CD14-positive monocyte (primary cell): ENCODE measurements at regions not wholly inside any gene's neighbourhood (a gene's known extent, or its start where the extent isn't known, plus 50 kb on each side); places are given as distances from the start of the nearest gene placed in this dataset.

Experiments used
- DNase-seq, 3 donors: peaks; one replicate each; pipeline ENCODE4 v3.0.0-alpha.2; 2011 to 2022
- H2AFZ ChIP-seq: 2 replicates; pipeline ENCODE4 v1.6.0; 2012; ENCODE audit warnings: mild to moderate bottlenecking, low read depth, low read length, inconsistent platforms; ENCODE audit not compliant: insufficient read depth, poor library complexity, severe bottlenecking
- H3K27ac ChIP-seq, 2 donors: 1 replicate in 1 of 2; 2 replicates in 1 of 2; pipeline ENCODE4 v1.5.1; 2012 to 2013; ENCODE audit warnings: low read length in 2 of 2, control low read depth in 1 of 2, inconsistent platforms in 1 of 2, low read depth in 1 of 2, mild to moderate bottlenecking in 1 of 2
- H3K27me3 ChIP-seq, 2 donors: one replicate each; pipeline versions ENCODE4 v1.6.0 to v1.6.1; 2011 to 2013; ENCODE audit warnings: low read length in 2 of 2; ENCODE audit not compliant: control insufficient read depth in 2 of 2, insufficient read depth in 2 of 2
- H3K36me3 ChIP-seq, 2 donors: replicated peaks in 1 of 2; 1 replicate in 1 of 2; 2 replicates in 1 of 2; pipeline versions ENCODE4 v1.5.1 to v1.6.1; 2012 to 2013; ENCODE audit warnings: low read length in 2 of 2, control low read depth in 1 of 2, inconsistent platforms in 1 of 2, mild to moderate bottlenecking in 1 of 2; ENCODE audit not compliant: insufficient read depth in 2 of 2, control insufficient read depth in 1 of 2
- H3K4me1 ChIP-seq, 2 donors: 1 replicate in 1 of 2; 2 replicates in 1 of 2; pipeline versions ENCODE4 v1.5.1 to v1.6.1; 2012 to 2013; ENCODE audit warnings: low read length in 2 of 2, control low read depth in 1 of 2, inconsistent platforms in 1 of 2, mild to moderate bottlenecking in 1 of 2, moderate library complexity in 1 of 2; ENCODE audit not compliant: insufficient read depth in 2 of 2, control insufficient read depth in 1 of 2
- H3K4me2 ChIP-seq: replicated peaks from 2 replicates; pipeline ENCODE3; 2012; ENCODE audit warnings: low read length, moderate library complexity, mild to moderate bottlenecking; ENCODE audit not compliant: poor library complexity, severe bottlenecking; ENCODE audit errors: extremely low read depth
- H3K4me3 ChIP-seq, 3 experiments: fragments of 200-600 bp in 1 of 3; sonication (generic) in 1 of 3; replicated peaks in 1 of 3; 1 replicate in 2 of 3; 2 replicates in 1 of 3; pipeline ENCODE4 v1.5.1; 2011 to 2013; ENCODE audit warnings: low read length in 3 of 3, mild to moderate bottlenecking in 3 of 3, control low read depth in 2 of 3, low read depth in 2 of 3, inconsistent platforms in 1 of 3, moderate library complexity in 1 of 3
- H3K79me2 ChIP-seq: 2 replicates; pipeline ENCODE4 v1.6.0; 2012; ENCODE audit warnings: mild to moderate bottlenecking, control low read depth, inconsistent platforms, low read length, moderate library complexity; ENCODE audit not compliant: insufficient read depth
- H3K9ac ChIP-seq: 2 replicates; pipeline ENCODE4 v1.6.0; 2017; ENCODE audit warnings: low read length, mild to moderate bottlenecking; ENCODE audit not compliant: insufficient read depth, poor library complexity, severe bottlenecking
- H3K9me3 ChIP-seq, 2 donors: replicated peaks in 1 of 2; 1 replicate in 1 of 2; 2 replicates in 1 of 2; pipeline versions ENCODE4 v1.5.1 to v1.6.1; 2012 to 2013; ENCODE audit warnings: low read length in 2 of 2, control low read depth in 1 of 2; ENCODE audit not compliant: control insufficient read depth in 1 of 2, insufficient read depth in 1 of 2
- H4K20me1 ChIP-seq: 2 replicates; pipeline ENCODE4 v1.6.0; 2012; ENCODE audit warnings: mild to moderate bottlenecking, low read length, control low read depth, moderate library complexity; ENCODE audit not compliant: insufficient read depth
- H3K27ac Mint-ChIP-seq, 7 donors: one replicate each; pipeline ENCODE4 v1.8.0; 2020; ENCODE audit warnings: mild to moderate bottlenecking in 7 of 7, mixed read lengths in 7 of 7, moderate library complexity in 6 of 7, inconsistent platforms in 2 of 7
- H3K27me3 Mint-ChIP-seq, 3 donors: one replicate each; pipeline ENCODE4 v1.8.0; 2021 to 2022; ENCODE audit warnings: low read depth in 3 of 3, mild to moderate bottlenecking in 3 of 3, mixed read lengths in 3 of 3, moderate library complexity in 3 of 3, inconsistent platforms in 1 of 3
- H3K36me3 Mint-ChIP-seq, 2 donors: one replicate each; pipeline ENCODE4 v1.8.0; 2020; ENCODE audit warnings: mixed read lengths in 2 of 2, inconsistent platforms in 1 of 2, mild to moderate bottlenecking in 1 of 2
- H3K4me1 Mint-ChIP-seq: one replicate; pipeline ENCODE4 v1.8.0; 2020; ENCODE audit warnings: mild to moderate bottlenecking, mixed read lengths
- H3K4me3 Mint-ChIP-seq, 2 donors: one replicate each; pipeline ENCODE4 v1.8.0; 2020; ENCODE audit warnings: mild to moderate bottlenecking in 2 of 2, mixed read lengths in 2 of 2, moderate library complexity in 1 of 2
- H3K9me3 Mint-ChIP-seq, 7 donors: one replicate each; pipeline ENCODE4 v1.8.0; 2020 to 2022; ENCODE audit warnings: mixed read lengths in 7 of 7, mild to moderate bottlenecking in 6 of 7, moderate library complexity in 6 of 7, inconsistent platforms in 2 of 7
- CTCF ChIP-seq: fragments of 200-600 bp; IDR thresholded peaks from one replicate; pipeline ENCODE4 v1.8.0; 2022; ENCODE audit warnings: antibody characterized with exemption, mild to moderate bottlenecking
- WGBS: methylation state at CpG from one replicate; pipeline ENCODE4 v1.1.5; 2013; ENCODE audit warnings: missing lambda C conversion rate; ENCODE audit not compliant: insufficient coverage; 5-methylcytosine and 5-hydroxymethylcytosine counted together
- intact Hi-C, 2 donors: fragments of 100-400 bp; cut with micrococcal nuclease; formaldehyde crosslinking; loops; one replicate each; pipeline versions ENCODE4 v1.15.0 to v1.15.1; 2023

DNA sequence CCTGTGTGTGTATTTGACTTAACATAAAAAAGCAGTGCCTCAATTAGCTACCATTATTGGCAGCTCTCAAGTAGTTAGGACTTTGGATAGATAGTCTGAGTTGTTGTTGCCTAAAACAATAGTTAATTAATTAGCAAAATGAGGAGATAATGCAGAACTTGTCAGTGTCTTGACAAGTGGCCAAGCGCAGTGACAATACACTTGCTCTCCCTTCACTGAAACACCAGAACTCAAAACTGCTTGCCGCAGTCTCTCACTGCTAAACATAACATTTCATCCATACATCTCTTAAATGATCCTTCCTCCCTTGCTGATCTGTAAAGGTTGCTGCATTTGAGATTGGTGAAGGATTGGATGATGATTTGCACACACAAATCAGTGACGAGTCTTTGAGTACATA is 61.7 kb downstream of the ARHGAP35 start:
- H3K36me3 Mint-ChIP-seq = peaks cover 48 to 71% of the 10 kb centered on the region in 2 donors
- H3K4me1 Mint-ChIP-seq = peaks cover 21% of the 10 kb centered on the region

GRCh38 chr19:46924874-46925547 is 64.2 kb downstream of the ARHGAP35 start:
- H3K9me3 ChIP-seq = no peaks in the 10 kb centered on the region
- WGBS = 47% methylated on average over 3 of the region's 8 CpGs
- H3K4me3 ChIP-seq = no peak overlapping the region
- peaks cover 38% of the 10 kb centered on the region for H4K20me1 ChIP-seq
- Mint-ChIP-seq H3K4me1 (peaks cover 21% of the 10 kb centered on the region), H3K27me3 (peaks cover 0 to 2% (median 0%) of the 10 kb centered on the region in 3 donors), H3K9me3 (no peaks in the 10 kb centered on the region), H3K27ac (no peak overlapping the region), H3K36me3 (peaks cover 33 to 57% of the 10 kb centered on the region in 2 donors), H3K4me3 (no peak overlapping the region)
- peaks cover 24 to 38% of the 10 kb centered on the region in 2 donors for H3K36me3 ChIP-seq
- DNase-seq = no peak
- no peak overlapping the region for H3K9ac ChIP-seq
- peak overlapping the region in 1 of 2 donors; percentile 9 for H3K27ac ChIP-seq
- intact Hi-C loops = no loop called here
- no peak overlapping the region for H3K4me2 ChIP-seq
- no peak overlapping the region for H2AFZ ChIP-seq
- TF ChIP-seq CTCF = no peak
- peaks cover 51% of the 10 kb centered on the region for H3K79me2 ChIP-seq
- no peaks in the 10 kb centered on the region for H3K27me3 ChIP-seq
- H3K4me1 ChIP-seq = peaks cover 11 to 13% of the 10 kb centered on the region in 2 donors

More for the DNA sequence above, 61.7 kb downstream of the ARHGAP35 start:
- H2AFZ ChIP-seq = no peak overlapping the region
- no peak overlapping the region for H3K9ac ChIP-seq
- H3K27ac ChIP-seq = no peak overlapping the region
- no peak overlapping the region for H3K4me2 ChIP-seq
- Mint-ChIP-seq H3K27me3 (peaks cover 0 to 2% (median 0%) of the 10 kb centered on the region in 3 donors), H3K27ac (no peak overlapping the region), H3K4me3 (no peak overlapping the region), H3K9me3 (no peaks in the 10 kb centered on the region)
- intact Hi-C loops = no loop called here
- H3K27me3 ChIP-seq = no peaks in the 10 kb centered on the region
- H3K4me3 ChIP-seq = no peak overlapping the region
- no peak for DNase-seq
- WGBS = no CpG with 5 or more reads among the region's 3 CpGs
- H3K9me3 ChIP-seq = no peaks in the 10 kb centered on the region
- peaks cover 38% of the 10 kb centered on the region for H3K79me2 ChIP-seq
- peaks cover 38 to 55% of the 10 kb centered on the region in 2 donors for H3K36me3 ChIP-seq
- peaks cover 49% of the 10 kb centered on the region for H4K20me1 ChIP-seq
- peaks cover 13 to 14% of the 10 kb centered on the region in 2 donors for H3K4me1 ChIP-seq
- no peak for TF ChIP-seq CTCF
